Activated T-cell treated with anti-CD3 and anti-CD28 coated beads, Interleukin-2, amount 50 U/mL, for 1 hour (primary cell): ENCODE measurements at regions not wholly inside any gene's neighbourhood (a gene's known extent, or its start where the extent isn't known, plus 50 kb on each side); places are given as distances from the start of the nearest gene placed in this dataset.
"Not testable (repeated sequence)": the region's sequence is repeated elsewhere in the genome, so short reads cannot be mapped to it uniquely, and the experiment has no call there.

Experiments
- DNase-seq: peaks from one replicate; pipeline ENCODE4 v3.0.0-alpha.2; 2020

DNA sequence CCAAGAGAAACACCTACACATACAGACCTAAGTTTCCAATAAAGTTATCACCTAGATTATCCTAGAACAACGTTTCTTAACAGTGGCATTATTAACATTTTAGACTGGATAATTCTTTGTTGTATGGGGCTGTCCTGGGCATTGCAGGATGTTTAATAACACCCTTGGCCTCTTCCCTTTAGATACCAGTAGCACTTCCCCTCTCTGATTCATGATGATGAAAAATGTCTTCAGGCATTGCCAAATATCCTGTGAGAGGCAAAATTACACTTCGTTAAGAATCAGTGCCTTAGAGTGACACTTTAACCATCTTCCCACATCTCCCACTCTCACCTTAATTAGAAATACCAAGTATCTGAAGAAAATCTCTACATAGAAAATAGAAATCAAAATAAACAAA lies 352.6 kb downstream of the CGGBP1 start:
- no peak for DNase-seq

DNA sequence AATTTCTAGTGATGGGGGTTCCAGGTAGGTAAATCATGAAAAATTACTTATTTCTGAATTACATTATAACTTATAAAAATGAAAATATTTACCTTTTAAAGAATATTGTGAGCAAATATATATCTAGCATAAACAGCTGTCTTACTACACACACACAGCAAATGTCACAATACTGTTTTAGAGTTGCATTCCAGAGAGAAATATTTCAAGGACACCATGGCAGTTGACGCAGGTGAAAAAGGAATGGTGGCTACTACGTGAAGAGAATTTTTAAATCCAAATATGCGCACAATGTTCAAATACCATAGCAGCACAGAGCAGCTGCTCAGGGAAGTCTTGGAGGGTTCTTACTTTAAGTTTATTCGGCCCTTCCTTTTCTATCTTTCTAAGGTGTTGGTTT lies 356.2 kb downstream of the CGGBP1 start:
- DNase-seq = no peak

DNA sequence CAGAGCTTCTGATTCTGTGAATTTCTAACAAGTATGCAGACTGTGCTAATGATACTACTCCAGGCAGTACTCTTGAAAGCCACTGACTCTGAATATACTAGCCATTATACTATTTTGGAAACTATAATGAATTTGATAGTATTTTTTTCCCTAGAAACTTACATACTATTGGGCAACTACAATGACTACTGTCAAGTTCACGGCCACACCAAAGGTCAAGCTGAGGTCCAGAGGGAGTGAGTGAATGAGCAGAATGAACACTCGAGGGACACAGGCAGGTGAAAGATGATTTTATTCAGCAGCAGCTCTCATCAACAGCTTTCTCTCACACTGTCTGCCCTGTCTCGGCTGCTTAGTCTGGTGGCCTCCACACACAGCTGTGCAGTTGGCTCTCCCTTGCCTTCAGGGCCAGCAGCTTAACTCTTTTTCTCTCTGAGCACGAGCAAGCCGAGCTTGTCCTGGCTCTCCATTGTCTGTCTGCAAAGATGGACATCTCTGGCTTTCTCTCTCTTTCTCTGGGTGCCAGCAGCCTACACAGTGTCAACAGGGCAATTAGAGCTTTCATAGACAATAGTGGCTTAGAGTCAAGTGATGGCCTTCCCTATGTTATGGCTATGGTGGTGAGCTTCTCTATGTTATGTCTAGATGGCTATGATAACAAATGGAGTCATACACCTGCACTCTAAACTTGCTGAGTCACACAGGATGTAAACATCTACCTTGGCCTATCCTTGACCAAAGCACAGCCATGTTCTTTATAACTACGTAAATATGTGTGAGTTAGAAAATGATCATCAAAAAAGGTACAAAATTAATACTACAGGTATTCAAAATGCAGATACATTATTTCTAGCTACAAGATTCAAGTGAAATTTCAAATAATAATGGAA lies 362.4 kb downstream of the CGGBP1 start:
- DNase-seq = no peak

DNA sequence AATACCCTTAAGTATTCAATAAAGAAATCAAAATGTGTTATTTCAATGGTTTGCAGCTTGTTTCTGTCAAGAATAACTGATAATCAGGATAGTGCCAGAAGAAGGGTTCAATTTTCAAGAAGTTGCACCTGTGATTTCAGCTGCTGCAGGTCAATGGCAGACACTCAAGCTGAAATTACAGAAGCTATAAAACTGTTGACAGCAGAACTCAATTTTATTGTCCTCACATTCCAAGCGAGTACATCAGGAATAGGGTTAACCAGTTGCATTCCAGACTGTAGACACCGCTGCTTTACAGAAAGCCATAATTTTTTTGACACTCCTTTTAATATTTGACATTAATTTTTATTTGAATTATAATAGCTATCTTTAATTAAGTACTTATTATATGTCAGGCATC lies 364.1 kb downstream of the CGGBP1 start:
- no peak for DNase-seq

DNA sequence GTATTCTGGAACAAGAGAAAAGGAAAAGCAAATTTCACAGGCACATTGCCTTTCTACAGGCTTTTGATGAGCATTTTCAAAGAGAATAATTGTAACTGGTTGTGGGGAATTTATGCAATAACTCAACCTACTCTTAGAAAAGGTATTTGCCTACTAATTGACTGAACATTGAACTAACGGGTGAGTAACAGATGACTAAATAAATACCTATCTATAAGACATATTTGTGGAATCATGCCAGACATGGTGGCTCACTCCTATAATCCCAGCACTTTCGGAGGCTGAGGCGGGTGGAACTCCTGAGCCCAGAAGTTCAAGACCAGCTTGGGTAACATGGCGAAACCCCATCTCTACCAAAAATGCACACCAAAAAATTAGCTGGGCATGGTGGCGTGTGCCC lies 367.7 kb downstream of the CGGBP1 start:
- DNase-seq = no peak

DNA sequence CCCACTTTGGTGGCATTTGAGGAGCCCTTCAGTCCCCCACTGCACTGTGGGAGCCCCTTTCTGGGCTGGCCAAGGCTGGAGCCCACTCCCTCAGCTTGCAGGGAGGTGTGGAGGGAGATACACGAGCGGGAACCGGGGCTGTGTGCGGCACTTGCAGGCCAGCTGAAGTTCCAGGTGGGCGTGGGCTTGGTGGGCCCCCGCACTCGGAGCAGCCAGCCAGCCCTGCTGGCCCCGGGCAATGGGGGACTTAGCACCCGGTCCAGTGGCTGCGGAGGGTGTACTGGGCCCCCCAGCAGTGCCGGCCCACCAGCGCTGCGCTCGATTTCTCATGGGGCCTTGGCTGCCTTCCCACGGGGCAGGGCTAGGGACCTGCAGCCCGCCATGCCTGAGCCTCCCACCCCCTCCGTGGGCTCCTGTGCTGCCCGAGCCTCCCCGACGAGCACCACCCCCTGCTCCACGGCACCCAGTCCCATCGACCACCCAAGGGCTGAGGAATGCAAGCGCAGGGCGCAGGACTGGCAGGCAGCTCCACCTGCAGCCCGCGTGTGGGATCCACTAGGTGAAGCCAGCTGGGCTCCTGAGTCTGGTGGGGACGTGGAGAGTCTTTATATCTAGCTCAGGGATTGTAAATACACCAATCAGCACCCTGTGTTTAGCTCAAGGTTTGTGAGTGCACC lies 379.7 kb downstream of the CGGBP1 start:
- not testable (repeated sequence) for DNase-seq

DNA sequence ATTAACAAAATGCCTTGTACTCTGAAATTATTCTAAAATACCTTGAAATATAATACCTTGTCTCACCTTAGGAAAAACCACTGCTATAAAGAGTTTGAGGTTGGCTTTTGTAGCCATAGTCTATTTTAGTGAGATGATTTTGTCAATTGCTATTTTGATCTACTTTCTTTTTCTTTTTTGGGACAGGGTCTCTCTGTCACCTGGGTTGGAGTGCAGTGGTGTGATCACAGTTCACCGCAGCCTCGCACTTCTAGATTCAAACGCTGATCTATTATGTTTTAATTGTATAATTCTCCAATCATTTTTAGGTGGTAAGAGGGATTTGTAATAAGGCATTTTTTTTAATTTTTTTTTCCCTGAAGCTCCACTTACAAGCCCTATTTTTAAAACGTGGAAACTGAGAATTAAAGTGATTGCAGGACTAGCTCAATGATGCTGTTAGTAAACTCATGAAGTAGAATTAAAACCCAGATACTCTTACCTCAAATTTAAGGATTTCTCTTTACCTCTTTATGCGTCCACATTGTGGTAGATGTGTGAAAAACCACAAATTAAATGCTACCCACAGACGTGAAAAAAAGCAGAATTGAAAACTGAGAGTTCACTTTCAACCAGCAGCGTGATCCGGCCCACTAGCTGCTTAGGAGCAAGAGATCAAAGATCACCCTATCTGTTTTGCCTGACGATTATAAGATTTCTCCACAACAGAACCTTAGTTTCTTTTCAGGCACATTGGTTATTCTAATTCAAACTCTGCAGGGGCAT lies 384.2 kb downstream of the CGGBP1 start:
- no peak for DNase-seq

DNA sequence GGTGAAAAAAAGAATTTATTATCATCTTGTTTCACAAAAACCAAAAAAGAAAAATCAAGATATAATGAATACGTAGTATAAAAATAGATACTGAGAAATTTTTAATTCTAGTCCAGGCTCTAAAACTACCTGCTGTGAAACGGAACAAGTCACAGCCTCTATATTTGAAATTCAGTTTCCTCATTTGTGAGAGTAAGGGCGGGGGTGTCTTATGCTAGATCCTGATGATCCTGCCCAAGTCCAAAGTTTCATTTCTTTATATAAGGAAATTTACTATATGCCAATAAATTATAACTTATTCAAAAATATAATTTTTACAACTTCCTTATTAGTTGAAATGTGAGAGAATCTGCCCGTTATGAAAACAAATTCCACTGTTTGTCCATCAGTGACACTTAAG lies 385.7 kb downstream of the CGGBP1 start:
- DNase-seq = no peak

DNA sequence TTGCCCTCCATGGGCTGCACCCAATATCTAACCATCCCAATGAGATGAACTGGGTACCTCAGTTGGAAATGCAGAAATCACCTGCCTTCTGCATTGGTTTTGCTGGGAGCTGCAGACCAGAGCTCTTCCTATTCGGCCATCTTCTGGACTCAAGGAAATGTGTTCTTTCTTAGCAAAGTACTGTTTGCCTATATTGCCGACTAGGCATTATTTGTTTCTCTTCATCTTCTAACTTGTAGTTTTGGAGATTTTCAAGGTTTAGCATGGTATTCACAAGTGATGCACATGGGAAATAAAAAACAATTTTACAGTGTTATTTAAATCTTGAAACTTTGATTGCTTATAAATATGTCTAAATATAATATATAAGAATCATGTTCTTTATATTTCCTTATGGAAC lies 377.8 kb upstream of the POU1F1 start:
- DNase-seq = no peak

DNA sequence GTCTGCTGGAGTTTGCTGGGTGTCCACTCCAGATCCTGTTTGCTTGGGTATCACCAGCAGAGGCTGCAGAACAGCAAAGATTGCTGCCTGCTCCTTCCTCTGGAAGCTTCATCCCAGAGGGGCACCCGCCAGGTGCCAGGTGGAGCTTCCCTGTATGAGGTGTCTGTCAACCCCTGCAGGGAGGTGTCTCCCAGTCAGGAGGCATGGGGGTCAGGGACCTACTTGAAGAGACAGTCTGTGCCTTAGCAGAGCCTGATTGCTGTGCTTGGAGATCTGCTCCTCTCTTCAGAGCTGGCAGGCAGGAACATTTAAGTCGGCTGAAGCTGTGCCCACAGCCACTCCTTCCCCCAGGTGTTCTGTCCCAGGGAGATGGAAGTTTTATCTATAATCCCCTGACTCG lies 376.8 kb upstream of the POU1F1 start:
- not testable (repeated sequence) for DNase-seq

DNA sequence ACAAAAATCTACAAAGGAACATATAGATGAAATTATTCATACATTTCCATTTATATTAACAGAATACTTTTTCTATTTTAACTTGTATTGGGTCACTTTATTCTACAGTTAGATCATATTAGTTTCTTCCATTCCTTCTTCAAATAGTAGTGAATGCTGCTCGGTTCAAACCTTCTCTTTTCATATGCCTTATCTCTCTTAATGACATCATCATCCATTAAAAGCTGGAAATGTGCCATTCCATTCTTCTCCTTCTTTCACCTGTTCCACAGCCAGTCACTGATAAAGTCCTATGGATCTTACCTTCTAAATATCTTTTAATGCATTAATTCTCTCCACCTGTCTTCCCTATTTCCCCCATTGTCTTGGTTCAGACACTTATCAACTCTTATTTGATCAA lies 358.0 kb upstream of the POU1F1 start:
- DNase-seq = no peak

DNA sequence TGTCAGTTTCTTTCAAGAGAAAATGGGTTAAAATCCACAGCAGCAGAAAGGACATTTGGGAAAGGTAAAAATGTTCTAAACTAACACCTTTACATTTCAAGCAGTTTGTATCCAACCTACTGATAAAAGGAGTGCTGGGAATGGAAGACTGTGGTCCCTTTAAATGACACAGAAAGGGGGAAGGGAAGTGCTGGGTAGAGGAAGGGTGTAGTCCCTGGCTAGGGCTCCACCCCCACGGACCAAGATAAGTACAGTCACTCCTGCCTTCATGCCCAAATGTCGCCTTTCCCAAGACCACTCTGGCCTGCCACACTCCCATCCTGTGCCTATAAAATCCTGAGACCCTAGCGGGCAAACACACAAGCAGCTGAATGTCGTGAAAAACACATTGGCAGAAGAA lies 350.9 kb upstream of the POU1F1 start:
- DNase-seq = no peak

DNA sequence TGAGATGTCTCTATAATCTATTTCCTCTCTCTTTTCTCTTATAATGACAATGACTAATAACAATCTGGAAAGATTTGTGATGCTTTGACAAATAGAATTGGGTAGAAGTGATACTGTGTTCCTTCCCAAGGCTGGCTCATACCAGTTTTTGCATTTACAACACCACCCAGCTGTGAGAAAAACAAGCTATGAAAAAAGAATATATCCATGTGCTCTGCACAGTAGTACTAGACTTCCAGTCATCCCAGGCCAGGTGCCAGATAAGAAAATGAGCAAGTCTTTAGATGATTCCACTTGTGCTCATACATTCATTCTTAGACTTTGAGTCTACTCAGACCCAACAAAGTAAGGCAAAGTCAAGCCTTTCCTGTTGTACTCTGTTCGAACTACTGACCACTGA lies 350.2 kb upstream of the POU1F1 start:
- DNase-seq = no peak

DNA sequence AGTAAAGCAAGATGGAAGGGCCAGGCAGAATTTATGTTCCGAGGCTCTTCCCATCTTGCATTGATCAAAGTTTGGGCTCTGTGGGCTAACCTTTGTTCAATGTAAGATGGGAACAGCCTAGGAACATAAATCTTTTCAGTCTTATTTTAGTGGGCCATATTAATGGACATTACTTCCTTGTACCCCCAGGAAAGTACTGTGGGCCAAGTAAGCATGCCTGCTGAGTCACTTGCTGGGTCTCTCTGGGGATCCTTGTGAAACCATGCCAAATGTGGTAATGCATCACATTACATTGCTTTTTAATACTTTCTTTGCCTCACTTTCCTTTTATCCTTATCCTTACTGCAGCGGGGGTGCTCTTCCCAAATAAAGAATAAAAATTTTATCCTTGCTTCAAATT lies 349.5 kb upstream of the POU1F1 start:
- DNase-seq = no peak

DNA sequence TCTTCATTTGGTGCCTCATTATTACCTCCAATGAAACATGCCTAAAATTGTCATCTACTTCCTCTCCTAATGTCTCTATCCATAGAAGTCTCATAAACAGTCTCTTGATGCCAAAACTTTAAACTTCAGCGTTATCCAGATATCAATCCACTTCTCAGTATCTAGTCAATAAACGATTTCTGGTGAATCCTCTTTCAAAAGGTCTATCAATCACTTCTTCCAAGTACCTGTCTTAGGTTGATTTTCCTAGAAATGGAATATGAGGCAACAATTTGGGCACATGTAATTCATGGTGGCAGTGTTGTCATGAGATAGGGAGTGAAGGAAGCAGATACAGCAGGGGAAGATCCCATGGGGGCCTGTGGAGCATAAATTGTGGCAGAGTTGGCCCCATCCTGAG lies 348.5 kb upstream of the POU1F1 start:
- no peak for DNase-seq

DNA sequence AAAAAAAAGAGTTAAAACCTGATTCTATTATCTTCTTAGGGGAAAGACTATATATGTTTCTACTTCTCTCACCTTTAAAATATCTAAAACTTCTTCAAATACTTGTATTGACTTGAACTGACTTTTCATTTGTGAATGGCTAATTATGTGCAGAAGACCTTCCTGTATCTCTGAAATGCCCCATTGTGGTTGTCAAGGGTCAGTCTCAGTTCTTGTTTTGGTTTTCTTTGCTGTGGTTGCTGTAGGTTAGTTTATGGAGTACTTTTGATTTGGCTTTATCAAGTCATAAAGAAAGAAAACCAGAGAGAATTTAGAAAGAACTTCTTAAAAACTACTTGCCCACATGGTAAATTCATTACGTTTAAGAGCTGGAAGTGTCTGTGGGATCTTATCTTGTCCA lies 345.3 kb upstream of the POU1F1 start:
- no peak for DNase-seq

DNA sequence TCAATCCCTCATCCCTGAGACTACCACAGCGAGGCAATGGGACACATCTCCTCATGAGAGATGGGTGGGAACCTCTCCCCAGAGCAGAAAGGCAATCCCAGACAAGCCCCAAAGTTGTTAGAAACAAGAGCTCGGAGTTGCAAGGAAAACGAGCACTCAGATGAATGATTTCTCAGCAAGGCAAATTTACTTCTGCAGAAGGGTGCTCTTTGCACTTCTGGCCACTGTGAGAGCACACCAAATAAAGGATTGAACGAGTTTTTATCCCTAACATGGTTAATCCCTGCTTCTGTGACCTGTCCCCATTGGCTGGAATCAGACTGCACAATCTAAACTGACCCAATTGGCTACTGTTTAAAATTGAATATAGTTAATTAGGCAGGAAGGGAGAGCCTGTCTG lies 339.1 kb upstream of the POU1F1 start:
- no peak for DNase-seq

DNA sequence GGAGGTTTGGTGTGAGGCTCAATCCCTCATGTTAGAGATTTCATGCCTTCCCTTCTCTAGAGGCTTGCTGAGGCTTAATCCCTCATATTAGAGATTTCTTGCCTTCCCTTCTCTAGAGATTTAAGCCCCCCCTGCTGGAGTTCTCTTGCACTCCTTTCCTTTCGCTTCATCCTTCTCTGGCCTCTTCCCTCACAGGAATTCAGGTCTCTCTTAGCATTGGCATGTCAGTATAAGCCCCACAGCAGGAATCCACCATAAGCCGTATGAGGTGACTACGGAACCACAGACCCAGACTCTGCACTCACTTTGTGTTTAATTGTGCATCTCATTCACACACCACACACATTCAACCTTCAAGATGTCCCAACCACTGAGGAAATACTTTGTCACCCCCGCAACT lies 338.6 kb upstream of the POU1F1 start:
- DNase-seq = no peak

DNA sequence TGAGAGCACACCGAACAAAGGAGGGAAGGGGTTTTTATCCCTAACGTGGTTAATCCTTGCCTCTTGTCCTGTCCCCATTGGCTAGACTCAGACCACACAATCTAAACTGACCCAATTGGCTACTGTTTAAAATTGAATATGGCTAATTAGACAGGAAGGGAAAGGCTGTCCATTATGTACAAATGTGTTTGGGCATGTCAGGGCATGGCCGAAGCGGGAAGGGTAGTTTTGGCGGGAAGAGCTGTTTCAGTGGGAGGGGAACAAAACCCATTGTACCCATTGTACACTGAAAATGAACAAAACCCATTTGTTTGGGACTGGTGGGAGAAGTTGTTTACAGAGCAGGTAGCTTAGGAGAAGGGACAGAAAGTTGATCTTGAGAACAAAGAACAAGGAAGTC lies 330.9 kb upstream of the POU1F1 start:
- DNase-seq = no peak

DNA sequence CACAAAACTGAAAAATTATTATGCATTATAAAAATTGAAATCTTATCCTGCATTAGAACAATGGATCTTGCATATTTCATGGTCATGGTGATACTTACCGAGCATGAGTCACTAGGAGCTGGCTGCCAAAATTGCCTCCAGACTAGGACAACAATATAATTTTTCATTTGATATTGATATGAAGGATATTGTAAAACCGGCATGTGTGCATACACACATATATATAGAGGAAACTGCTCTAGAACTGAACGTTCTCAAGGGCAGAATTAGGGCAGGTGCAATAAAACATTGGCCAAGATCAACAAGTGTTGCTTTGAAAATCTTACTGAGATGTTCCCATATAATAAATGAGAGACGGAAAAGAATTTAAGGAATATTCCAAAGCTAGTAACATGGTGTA lies 319.4 kb upstream of the POU1F1 start:
- DNase-seq = no peak

DNA sequence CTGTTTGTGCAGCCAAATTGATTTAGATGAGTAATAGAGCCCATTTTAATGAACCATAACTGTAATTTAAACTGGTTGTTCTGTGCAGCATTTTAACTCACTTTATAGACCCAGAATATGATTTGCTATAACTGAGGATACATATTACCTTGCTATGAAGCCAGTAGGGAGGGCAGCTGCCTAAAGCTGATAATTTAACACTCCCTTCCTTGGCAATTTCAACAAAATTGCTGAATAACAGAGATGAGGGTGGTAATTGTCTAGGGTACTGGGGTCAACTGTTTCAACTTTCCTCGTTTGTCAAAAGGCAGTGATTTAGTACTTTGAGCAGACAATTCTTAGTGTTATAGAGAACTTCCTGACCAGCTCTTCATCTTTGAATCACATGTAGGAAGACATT lies 304.9 kb upstream of the POU1F1 start:
- no peak for DNase-seq

DNA sequence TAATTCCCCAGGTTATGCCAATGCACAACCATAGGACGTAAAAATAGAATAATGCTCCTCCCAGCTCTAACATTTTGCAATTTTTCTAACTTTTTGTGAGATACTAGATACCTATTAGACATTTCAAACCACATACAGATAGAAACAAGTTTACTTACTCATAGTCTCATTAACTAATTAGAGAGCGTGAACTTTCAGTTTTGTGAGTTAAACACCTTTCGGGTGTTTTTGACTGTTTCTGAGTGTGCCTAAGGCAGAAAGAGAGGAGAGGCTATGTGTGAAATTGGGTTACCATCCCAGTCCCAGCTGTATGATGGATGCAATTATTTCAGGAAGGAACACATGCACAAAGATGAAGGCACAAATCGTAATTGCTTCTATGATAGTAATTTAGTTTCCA lies 300.4 kb upstream of the POU1F1 start:
- DNase-seq = no peak

DNA sequence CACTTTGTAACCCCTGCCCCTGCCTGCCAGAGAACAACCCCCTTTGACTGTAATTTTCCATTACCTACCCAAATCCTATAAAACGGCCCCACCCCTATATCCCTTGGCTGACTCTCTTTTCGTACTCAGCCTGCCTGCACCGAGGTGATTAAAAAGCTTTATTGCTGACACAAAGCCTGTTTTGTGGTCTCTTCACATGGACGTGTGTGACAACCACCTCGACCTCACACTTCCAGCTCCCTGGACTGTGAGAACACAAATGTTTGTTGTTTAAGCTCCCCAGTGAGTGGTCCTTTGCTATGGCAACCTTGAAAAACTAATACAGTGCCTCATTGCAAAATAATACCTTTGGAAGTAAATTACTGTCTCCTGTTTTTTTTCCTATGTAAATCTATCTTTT lies 299.2 kb upstream of the POU1F1 start:
- no peak for DNase-seq

DNA sequence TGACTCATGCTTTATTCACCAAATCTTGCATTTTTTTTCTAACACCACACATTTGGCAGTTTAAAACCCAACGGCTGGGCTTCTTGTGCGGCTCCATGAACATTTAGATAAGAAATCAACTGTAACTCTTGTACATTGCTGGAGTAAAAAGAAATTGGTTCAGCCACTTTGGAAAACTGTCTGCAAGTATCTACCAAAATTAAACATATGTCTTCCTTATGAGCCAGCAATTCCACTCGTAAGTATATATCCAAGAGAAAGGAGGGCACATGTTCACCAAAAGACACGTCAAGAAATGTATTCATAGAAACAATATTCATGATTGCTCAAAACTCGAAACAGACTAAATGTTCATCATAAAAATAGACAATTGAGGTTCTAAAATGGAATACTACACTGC lies 291.9 kb upstream of the POU1F1 start:
- no peak for DNase-seq
